Femur (tissue), 1 donor: ENCODE measurements at regions not wholly inside any gene's neighbourhood (a gene's known extent, or its start where the extent isn't known, plus 50 kb on each side); places are given as distances from the start of the nearest gene placed in this dataset.
"Not testable (repeated sequence)": the region's sequence is repeated elsewhere in the genome, so short reads cannot be mapped to it uniquely, and the experiment has no call there.

ENCODE experiments used
- DNase-seq: peaks from one replicate; pipeline ENCODE4 v3.0.0-alpha.2; 2017

GRCh38 chr5:167348251-167348926 lies 943.1 kb upstream of the WWC1 start:
- no peak for DNase-seq

DNA sequence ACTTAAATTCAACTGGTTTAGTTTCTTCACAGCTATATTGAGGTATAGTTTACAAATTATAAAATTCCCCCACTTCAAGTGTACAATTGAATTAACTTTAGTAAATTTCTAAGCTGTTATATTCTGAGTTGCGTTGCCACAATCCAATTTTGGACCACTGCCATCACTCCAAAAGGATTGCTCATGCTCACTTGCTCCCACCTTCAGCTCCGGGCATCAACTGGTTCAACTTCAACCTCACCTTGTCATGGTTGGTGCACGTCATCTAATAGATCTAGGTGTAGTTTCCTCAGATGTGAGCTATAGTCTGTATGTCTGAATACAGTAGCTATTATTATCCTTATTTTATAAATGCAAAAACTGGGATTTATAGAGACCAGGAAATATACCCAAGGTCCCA lies 942.5 kb upstream of the WWC1 start:
- no peak for DNase-seq

DNA sequence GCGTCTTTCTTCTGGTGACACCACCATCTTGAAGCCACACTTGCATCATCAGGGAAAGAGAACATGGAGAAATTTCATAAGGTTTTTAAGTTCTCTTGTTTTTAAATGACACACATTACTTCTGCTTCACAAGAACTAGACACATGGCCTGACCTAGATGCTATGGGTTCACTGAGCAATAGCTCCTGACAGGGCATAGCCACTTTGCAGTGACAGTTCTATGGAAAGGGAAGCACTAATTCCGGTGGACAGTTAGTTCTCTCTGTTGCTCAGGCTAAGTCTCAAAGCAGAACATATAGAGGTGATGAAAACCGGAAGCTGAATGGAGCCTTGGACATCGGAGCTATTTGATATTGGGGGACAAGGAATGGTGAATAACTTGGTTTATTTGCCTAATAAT lies 940.1 kb upstream of the WWC1 start:
- DNase-seq, result no peak

DNA sequence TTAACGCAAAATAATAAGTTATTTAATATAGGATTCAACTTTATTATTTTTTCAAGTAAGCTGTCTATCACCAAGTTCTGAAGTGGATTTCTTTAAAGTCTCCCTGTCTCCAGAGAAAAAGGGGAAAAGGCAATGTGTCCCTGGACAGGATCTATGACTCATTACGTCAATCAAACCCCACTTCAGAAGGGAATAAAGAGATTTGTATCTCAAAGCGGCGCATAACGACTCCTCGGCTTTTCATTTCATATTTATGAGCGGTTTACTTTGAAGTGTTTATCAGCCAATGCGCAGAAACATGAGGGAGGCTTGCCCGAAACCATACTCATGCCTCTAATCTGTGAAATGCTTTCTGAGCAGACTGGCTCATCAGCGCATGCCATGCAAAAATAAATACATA lies 938.6 kb upstream of the WWC1 start:
- no peak for DNase-seq

DNA sequence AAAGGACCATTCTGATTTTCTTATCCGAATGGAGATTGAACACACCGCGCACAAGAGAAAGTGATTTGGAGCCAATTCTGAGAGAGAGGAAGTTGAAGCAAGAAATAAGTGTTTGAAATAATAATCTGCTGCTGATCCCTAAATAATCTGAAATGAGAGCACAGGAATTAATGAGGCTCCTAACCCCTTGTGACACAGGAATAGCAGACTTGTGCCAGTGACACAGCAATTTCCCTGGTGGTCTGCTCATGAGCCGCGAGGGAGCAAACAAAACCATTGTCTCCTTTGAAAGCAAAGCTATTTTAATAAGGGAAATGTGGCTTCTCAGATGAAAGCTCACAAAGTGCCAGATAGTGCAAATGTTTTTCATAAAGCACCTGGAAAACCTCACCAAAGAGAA lies 936.1 kb upstream of the WWC1 start:
- DNase-seq, result no peak

DNA sequence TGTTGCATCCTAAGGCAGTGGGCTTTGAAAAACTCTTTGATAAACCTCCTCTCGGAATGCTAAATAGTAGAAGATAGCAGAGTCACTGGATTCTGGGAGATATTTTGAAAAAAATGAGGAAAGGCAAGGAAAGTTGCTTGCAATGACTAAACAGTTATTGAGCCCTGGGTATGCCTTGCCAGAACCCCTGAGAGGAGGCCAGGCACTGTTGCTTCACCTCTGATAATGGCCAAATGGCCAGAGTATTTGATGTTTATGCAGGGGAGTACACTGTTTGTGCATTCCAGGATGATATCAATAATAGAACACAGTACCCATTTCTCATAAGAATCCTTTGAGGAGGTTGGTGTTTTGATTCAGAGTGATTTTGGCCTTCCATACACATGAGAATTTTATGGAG lies 935.1 kb upstream of the WWC1 start:
- DNase-seq, result no peak

DNA sequence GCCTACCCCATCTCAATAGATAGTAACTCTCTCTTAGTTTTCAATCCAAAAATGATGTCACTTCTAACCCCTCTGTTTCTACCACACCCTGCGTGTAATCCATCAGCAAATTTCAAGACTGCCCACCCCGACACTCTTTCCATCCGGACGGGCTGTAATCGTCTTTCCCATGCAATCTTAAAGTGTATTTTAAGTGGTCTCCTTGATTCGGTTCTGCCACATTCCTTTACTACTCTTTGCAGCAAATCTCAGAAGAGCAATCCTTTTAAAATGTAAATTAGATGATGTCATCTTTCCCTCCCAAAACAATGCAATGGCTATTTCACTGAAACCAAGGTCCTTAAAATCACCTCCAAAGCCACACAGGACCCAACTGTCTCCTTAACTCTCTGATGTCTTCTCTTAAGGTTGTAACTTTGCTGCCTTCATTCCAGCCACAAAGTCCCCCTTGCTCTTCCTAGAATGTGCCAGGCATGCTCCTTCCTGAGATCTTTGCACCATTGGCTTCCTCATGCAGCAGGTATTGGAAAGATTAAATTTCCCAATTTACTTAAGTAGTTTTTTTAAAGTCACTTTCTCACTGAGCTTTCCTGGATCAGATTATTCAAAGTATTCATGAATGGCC lies 932.5 kb upstream of the WWC1 start:
- DNase-seq, result no peak

DNA sequence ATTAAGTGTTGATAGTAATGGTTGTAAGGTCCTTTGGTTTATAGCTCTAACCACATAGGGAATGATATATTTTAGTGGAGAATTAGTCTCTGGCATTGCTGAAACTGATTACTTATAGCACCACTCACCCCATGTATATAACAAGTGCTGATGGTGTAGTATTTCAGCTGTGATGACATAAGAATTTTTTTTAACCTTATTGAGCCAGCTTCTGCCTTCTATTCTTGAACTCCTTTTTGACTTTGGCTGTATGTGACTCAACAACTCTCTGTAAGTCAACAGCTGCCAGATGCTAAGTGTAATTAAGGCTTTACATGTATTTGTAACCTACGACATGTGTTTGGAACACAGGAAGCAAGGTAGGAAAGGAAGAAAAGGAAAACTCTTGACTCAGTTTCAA lies 929.6 kb upstream of the WWC1 start:
- DNase-seq, result no peak

DNA sequence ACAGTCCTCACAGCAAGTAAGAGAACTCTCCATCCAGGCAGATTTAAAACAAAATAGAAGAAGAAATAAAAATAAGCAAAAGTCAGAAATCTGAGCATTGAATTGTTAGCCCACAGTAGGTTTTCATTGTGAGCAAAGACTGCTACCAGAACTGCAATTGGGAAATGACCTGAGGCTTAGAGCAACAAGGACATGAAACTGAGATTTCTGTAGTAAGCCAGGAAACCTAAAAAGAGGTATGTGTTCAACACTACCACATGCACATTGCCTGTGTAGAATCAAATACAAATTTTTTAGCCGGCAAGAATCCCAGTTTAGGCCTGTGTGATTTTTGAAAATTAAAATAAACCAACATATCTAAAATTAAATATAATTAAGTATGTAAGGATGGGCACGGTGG lies 928.4 kb upstream of the WWC1 start:
- DNase-seq, result no peak

GRCh38 chr5:167375125-167375524 lies 916.3 kb upstream of the WWC1 start:
- DNase-seq, result no peak

DNA sequence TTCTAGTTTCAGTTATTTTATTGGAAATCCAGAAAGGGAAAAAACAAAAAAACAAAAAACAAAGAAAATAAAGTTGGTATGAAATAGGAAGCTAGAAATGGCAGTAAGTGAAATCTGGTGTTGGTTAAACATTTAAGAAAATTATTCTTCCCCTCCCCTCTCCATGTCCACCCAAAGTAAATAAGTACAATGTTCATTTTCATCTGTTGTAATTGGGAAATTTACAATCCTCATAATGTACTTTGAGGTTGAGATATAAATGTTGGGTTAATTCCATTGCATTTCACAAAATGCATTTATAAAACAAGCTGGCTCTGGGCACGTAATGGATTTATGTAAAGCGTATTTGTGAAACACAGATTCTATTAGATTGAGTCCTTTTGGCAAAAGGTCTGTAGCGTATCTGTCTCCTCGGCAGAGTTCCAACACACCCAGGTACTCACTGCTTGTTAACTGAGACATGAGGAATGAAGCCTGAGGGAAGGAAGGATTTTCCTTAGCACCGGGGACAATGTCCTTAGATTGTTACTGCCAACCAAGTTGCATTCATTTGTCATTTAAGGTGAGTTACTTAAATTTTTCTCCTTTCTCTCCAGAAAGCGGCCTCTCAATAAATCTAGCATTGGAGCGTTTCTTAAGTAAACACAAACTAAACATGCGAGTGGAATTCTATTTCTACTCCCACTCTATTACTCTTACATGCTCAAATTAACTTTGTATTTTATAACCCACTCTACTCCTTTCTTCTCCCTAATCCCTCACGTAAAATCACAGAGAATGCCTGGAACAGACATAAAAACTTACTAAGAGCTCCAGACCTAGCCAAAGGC lies 912.3 kb upstream of the WWC1 start:
- DNase-seq, result no peak

- DNase-seq, result no peak
Observed at GRCh38 chr5:167381457-167381856, 910.0 kb upstream of the WWC1 start.

- no peak for DNase-seq
Observed at GRCh38 chr5:167389537-167389936, 901.9 kb upstream of the WWC1 start.

GRCh38 chr5:167391286-167391685 lies 900.2 kb upstream of the WWC1 start:
- not testable (repeated sequence) for DNase-seq

DNA sequence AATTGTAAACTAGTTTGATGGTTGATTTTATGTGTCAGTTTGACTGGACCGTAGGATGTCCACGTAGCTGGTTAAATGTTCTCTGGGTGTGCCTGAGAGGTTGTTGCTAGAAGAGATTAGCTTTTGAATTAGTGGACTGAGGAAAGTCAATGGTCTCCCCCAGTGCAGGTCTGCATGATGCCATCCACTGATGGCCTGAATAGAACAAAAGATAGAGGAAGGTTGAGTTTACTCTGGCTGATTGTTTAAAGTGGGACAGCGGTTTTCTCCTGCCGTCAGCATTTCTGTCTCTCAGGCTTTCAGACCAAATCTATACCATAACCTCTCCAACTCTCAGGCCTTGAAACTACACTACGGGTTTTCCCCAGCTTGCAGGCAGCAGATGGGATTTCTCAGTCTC lies 899.2 kb upstream of the WWC1 start:
- DNase-seq, result no peak

DNA sequence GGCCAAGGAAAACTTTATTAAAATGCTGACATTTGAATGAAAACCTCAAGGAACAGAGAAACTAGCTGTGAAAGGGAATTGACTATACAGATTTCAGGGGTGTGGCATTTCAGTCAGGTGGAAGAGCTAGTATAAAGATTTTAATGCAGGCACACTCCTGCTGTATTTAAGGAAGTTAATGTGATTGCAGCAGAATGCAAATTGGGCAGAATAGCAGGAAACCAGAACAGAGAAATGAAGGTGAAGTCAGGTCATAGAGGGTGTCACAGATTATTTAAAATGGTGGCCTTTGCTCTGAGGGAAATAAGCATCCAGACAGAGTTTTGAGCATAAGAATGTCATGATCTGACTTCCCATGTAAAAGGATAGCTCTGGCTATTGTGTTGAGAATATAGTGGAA lies 898.1 kb upstream of the WWC1 start:
- DNase-seq, result no peak

GRCh38 chr5:167402671-167403070 lies 888.8 kb upstream of the WWC1 start:
- no peak for DNase-seq

DNA sequence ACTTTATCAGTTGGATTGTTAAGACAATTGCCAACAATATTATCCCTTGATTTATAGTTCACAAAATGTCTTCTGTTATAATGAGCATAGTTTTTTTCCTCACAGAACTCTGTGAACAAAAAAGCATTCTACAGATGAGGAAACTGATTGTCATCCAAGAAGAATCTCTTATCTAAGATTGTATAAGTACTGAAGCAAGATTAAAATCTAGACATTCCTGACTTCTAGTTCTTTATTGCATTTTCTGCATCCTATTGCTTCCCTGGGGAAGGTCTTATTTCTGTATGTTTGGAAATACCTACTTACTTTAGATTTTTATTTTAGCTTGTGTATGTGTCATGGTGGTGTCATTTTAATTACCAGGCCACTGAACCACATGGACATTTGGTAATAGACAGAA lies 884.9 kb upstream of the WWC1 start:
- DNase-seq, result no peak

- DNase-seq, result no peak
Observed at GRCh38 chr5:167412556-167412955, 878.9 kb upstream of the WWC1 start.

GRCh38 chr5:167413506-167413905 lies 877.9 kb upstream of the WWC1 start:
- no peak for DNase-seq

GRCh38 chr5:167414611-167415010 lies 876.8 kb upstream of the WWC1 start:
- no peak for DNase-seq

DNA sequence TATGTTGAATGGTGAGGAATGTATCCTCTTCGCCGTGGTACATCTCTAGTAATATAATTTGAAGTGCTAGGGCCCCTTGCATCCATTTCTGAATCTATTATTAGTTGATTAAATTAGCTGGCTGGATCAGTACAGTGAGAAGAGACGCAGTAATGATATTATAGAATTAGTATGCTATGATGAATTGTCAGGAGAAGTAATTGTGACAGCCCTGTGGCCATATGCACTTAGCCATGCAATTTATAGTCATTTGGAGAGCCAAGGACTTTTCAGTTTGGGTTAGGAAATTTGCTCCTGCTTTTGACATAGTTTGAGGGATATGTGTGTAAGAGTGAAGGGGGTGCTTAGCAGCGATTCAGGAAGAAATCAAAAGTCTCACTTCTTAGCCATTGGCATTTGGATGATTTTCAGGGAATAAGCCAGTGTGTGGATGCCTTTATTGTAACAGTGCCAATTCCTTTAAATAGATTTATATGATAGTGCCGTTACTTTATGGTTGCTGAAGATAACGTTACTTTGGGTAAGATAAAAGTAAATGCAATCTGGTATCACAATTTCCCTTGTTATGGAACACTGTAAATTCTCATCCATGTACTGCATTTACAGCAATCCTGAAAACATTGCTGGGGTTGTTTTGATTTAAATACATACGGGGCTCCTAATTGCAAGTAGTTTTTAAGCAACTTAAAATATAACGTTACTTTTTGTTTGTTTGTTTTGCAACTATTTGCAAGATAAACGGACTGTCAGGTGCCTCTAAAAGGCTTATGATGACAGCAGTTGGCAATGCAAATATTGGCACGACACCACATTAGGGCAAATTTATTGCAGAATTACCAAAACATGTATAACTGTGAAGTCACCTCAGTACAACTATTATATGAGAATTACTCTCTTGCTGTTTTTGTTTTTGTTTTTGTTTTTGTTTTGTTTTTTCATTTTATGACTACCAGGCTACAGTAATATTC lies 875.4 kb upstream of the WWC1 start:
- no peak for DNase-seq

GRCh38 chr5:167417662-167418061 lies 873.8 kb upstream of the WWC1 start:
- DNase-seq, result no peak
